Right lobe of liver (tissue), 6 donors: ENCODE measurements at regions not wholly inside any gene's neighbourhood (a gene's known extent, or its start where the extent isn't known, plus 50 kb on each side); places are given as distances from the start of the nearest gene placed in this dataset.

ENCODE experiments used
- ATAC-seq, 4 donors: fragments of 200-7000 bp; cut with Tn5 transposase; one replicate each; pipeline ENCODE4 v1.9.1; 2020; ENCODE audit warnings: mild to moderate bottlenecking in 4 of 4, moderate library complexity in 4 of 4
- DNase-seq, 3 donors: peaks; one replicate each; pipeline ENCODE4 v3.0.0-alpha.2; 2020
- H3K27ac ChIP-seq, 3 donors: fragments of 200-600 bp; one replicate each; pipeline ENCODE4 v1.8.0; 2022
- H3K27me3 ChIP-seq, 2 donors: fragments of 200-600 bp; one replicate each; pipeline ENCODE4 v1.8.0; 2022
- H3K36me3 ChIP-seq, 4 donors: fragments of 200-600 bp; sonication (generic) in 1 of 4; one replicate each; pipeline versions ENCODE4 v1.5.1 to v1.8.0; 2017 to 2022; ENCODE audit warnings: control low read depth in 1 of 4
- H3K4me1 ChIP-seq, 4 donors: fragments of 200-600 bp; sonication (generic) in 1 of 4; one replicate each; pipeline versions ENCODE4 v1.5.1 to v1.8.0; 2017 to 2022; ENCODE audit warnings: control low read depth in 1 of 4
- H3K4me3 ChIP-seq, 3 donors: fragments of 200-600 bp; one replicate each; pipeline ENCODE4 v1.8.0; 2022
- H3K9me3 ChIP-seq, 4 donors: fragments of 200-600 bp; sonication (generic) in 1 of 4; one replicate each; pipeline versions ENCODE4 v1.5.1 to v1.8.0; 2017 to 2022; ENCODE audit warnings: control low read depth in 1 of 4
- POLR2A ChIP-seq: fragments of 450-650 bp; IDR thresholded peaks from one replicate; pipeline ENCODE4 v1.6.1; 2017; ENCODE audit warnings: antibody characterized with exemption, mild to moderate bottlenecking
- WGBS: methylation state at CpG from one replicate; pipeline ENCODE4 v1.1.6; 2018; ENCODE audit warnings: low coverage, low lambda C conversion rate; ENCODE audit not compliant: insufficient coverage; ENCODE audit errors: missing lambda C conversion rate; 5-methylcytosine and 5-hydroxymethylcytosine counted together
- intact Hi-C, 2 donors: fragments of 100-400 bp; cut with DNase I; formaldehyde crosslinking; loops; one replicate each; pipeline versions ENCODE4 v1.11.2 to v1.14.1; 2022
- TF ChIP-seq, protein P1 (sequence below), 4 donors: fragments of 200-600 bp in 3 of 4; fragments of 450-650 bp in 1 of 4; IDR thresholded peaks; one replicate each; pipeline versions ENCODE4 v1.5.1 to v1.8.0; 2016 to 2022; ENCODE audit warnings: antibody characterized with exemption in 4 of 4, mild to moderate bottlenecking in 2 of 4
- donor health status: DM: no; HTN: yes; CAD: no.
- donor health status: DM: no; HTN: no; CAD: no.
- donor health status: DM: no; HTN: no; CAD: no.
- donor health status: DM: no; HTN: yes; CAD: no.
- donor health status: DM: no; HTN: yes; CAD: no.

DNA sequence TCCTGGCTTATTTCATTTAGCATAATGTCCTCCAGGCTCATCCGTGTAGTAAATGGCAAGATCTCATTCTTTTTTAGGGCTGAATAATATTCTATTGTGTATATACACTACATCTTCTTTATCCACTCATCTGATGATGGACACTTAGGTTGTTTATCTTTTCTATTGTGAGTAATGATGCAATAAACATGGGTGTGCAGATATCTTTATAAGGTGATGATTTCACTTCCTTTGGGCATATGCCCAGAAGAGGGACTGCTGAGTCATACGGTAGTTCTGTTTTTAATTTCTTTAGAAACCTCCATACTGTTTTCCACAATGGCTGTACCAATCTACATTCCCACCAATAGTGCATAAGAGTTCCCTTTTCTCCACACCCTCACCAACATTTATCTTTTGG is 317.6 kb upstream of the CNKSR2 start:
- Histone ChIP-seq H3K4me3 (no peak overlapping the region), H3K27me3 (no peaks in the 10 kb centered on the region), H3K4me1 (no peaks in the 10 kb centered on the region), H3K27ac (no peak overlapping the region), H3K9me3 (no peaks in the 10 kb centered on the region), H3K36me3 (no peaks in the 10 kb centered on the region)
- 38% methylated on average over 2 of the region's 2 CpGs for WGBS
- ATAC-seq, result no peak
- intact Hi-C loops, result no loop called here
- TF ChIP-seq, protein P1, sequence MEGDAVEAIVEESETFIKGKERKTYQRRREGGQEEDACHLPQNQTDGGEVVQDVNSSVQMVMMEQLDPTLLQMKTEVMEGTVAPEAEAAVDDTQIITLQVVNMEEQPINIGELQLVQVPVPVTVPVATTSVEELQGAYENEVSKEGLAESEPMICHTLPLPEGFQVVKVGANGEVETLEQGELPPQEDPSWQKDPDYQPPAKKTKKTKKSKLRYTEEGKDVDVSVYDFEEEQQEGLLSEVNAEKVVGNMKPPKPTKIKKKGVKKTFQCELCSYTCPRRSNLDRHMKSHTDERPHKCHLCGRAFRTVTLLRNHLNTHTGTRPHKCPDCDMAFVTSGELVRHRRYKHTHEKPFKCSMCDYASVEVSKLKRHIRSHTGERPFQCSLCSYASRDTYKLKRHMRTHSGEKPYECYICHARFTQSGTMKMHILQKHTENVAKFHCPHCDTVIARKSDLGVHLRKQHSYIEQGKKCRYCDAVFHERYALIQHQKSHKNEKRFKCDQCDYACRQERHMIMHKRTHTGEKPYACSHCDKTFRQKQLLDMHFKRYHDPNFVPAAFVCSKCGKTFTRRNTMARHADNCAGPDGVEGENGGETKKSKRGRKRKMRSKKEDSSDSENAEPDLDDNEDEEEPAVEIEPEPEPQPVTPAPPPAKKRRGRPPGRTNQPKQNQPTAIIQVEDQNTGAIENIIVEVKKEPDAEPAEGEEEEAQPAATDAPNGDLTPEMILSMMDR (IDR thresholded peaks at IDR 0.05), result no peak
- no peak for TF ChIP-seq POLR2A
- no peak for DNase-seq

- Histone ChIP-seq H3K4me1 (no peaks in the 10 kb centered on the region), H3K36me3 (no peaks in the 10 kb centered on the region), H3K27ac (no peak overlapping the region), H3K27me3 (peaks cover 0 to 10% of the 10 kb centered on the region in 2 donors), H3K4me3 (no peak overlapping the region), H3K9me3 (no peaks in the 10 kb centered on the region)
- ATAC-seq (no peak), DNase-seq (no peak)
- intact Hi-C loops, result no loop called here
- TF ChIP-seq, protein P1 (IDR thresholded peaks at IDR 0.05), result no peak
- no peak for TF ChIP-seq POLR2A
- WGBS, result 23% methylated on average over 2 of the region's 2 CpGs
These were observed 327.2 kb upstream of the CNKSR2 start for GRCh38 chrX:21047034-21047455.

- no peaks in the 10 kb centered on the region for H3K36me3 ChIP-seq
- ATAC-seq (no peak), DNase-seq (no peak)
- no peak overlapping the region for H3K27ac ChIP-seq
- no peaks in the 10 kb centered on the region for H3K4me1 ChIP-seq
- 23% methylated on average over 2 of the region's 2 CpGs for WGBS
- H3K4me3 ChIP-seq, result no peak overlapping the region
- TF ChIP-seq, protein P1 (IDR thresholded peaks at IDR 0.05), result no peak
- TF ChIP-seq POLR2A, result no peak
- intact Hi-C loops, result no loop called here
- H3K9me3 ChIP-seq, result peaks cover 0 to 2% (median 0%) of the 10 kb centered on the region in 4 donors
- no peaks in the 10 kb centered on the region for H3K27me3 ChIP-seq
These were observed 359.9 kb upstream of the CNKSR2 start for GRCh38 chrX:21014326-21014725.

DNA sequence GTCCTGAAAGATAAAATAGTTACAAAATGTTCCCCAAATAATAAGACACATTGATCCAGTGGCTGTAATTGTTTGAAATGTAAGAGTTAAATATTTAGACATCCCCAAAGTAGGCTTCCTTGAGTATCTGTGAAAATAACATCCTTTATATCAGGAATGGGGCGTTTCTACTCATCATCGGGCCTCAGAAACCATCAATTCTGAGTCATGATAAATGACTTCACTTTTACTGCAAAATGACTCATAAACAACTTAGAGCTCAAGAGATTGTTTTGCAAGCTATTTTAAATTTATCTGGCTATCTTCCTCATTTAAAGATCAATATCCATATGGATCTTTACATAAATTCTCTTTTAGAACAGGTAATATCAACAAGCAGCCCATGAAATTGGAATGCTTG is 369.4 kb upstream of the CNKSR2 start:
- intact Hi-C loops, result no loop called here
- Histone ChIP-seq H3K27ac (no peak overlapping the region), H3K4me1 (no peaks in the 10 kb centered on the region), H3K36me3 (no peaks in the 10 kb centered on the region), H3K4me3 (no peak overlapping the region), H3K9me3 (no peaks in the 10 kb centered on the region), H3K27me3 (peaks cover 0 to 6% of the 10 kb centered on the region in 2 donors)
- 37% methylated on average over 2 of the region's 2 CpGs for WGBS
- no peak for TF ChIP-seq POLR2A
- TF ChIP-seq, protein P1 (IDR thresholded peaks at IDR 0.05), result no peak
- no peak for DNase-seq
- ATAC-seq, result no peak

- Histone ChIP-seq H3K27ac (no peak overlapping the region), H3K4me3 (no peak overlapping the region), H3K9me3 (no peaks in the 10 kb centered on the region), H3K36me3 (no peaks in the 10 kb centered on the region), H3K4me1 (no peaks in the 10 kb centered on the region), H3K27me3 (no peaks in the 10 kb centered on the region)
- DNase-seq (no peak), ATAC-seq (no peak)
- 20% methylated on average over 2 of the region's 2 CpGs for WGBS
- intact Hi-C loops, result no loop called here
- TF ChIP-seq, protein P1 (IDR thresholded peaks at IDR 0.05), result no peak
- no peak for TF ChIP-seq POLR2A
These were observed 378.4 kb upstream of the CNKSR2 start for GRCh38 chrX:20995829-20996228.
